NCI-H2107 (cell line): ENCODE measurements at regions not wholly inside any gene's neighbourhood (a gene's known extent, or its start where the extent isn't known, plus 50 kb on each side); places are given as distances from the start of the nearest gene placed in this dataset.

Experiments used
- DNase-seq: peaks from one replicate; lab custom pipeline; 2025; lab: John Stamatoyannopoulos, UW

- no peak for DNase-seq
Observed at GRCh38 chr3:105197863-105198262, 168.8 kb upstream of the ALCAM start.

DNA sequence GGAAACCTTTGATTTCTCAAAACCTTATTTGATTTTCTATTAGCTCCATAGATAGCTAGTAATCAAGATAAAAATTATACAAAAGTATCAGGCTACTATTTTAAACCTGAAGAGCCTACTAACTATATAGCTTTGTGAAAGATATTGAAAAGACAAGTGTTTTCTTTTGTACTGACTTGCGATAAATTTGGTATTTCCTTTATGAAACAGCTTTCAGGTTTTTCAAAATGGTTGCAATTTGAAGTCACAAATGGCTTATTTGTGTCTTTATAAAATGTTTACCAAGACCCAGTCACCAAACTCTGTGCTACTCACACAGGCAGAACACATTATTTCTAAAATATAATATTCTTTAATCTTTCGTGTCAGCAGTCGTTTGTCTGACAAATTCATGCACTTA, 167.5 kb upstream of the ALCAM start:
- no peak for DNase-seq

DNA sequence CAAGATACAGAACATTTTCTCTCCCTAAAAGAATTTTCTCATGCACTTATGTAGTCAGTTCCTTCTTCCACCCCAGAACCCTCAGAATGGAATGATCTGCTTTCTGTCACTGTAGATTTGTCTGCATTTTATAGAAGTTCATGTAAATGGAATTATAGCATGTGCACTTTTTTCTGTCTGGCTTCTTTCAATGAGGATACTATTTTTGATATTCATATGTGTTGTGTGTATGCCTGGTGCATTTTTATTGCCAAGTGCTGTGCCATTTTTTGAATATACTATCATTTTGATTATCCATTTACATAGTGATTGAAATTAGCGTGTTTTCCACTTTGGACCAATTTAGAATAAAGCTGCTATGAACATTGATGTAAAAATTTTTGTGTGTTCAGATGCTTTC, 156.6 kb upstream of the ALCAM start:
- DNase-seq = no peak

DNA sequence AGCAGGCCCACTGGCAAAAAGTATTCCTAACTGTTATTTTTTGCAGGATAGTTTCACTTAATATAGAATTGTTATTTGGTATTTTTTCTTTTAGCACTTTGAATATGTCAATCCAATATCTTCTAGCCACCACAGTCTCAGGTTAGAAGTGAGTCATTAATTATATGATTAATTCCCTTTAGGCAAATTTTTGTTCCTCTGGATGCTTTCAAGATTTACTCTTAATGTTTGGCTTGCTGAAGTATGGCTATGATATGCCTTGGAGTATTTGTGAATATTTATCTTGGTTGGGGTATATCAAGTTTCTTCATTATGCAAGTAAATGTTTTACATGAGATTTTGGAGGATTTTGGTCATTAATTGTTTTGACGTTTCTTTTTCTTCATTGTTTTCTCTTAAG, 152.1 kb upstream of the ALCAM start:
- no peak for DNase-seq

GRCh38 chr3:105222568-105223093, 144.1 kb upstream of the ALCAM start:
- DNase-seq = peak; percentile 7

- DNase-seq = no peak
Observed at GRCh38 chr3:105223815-105224214, 142.9 kb upstream of the ALCAM start.

GRCh38 chr3:105228696-105229095, 138.0 kb upstream of the ALCAM start:
- DNase-seq = no peak

DNA sequence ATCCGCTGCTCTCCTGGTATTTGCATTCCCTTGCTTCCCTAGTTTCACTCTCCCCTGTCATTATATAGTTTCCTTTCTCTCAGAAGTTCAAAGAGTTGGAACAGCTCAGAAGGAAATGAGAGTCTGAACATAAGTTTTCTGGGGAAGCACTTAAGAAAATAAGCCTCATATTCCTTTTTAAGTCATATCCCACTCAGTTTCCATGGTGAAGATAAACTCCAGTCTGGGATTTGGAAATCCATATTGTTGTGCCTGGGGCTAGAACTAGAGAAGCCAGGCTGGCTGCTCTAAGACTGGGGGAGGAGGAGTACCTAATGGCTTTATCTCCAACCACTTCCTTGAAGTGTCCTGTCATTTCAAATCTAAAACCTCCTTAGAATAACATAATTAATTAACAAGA, 134.2 kb upstream of the ALCAM start:
- DNase-seq = no peak

GRCh38 chr3:105233010-105233409, 133.7 kb upstream of the ALCAM start:
- no peak for DNase-seq

DNA sequence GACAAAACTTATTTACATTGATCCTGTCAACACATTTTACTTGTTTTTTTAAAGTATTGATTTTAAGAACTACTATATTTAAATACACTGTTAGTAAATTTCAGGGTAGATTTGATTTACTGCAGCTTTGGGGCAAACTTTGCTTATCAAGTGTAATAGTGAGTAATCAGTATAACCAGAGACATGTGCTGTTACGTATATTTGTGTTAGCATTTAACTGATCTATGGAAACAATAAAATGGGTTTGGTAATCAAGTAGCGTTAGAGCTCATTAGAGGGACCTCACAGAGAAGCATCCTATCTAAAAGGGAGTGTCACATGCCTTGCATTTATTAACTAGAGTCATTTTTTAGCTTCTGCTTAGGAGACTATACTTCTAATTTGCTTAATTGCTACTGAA, 131.5 kb upstream of the ALCAM start:
- no peak for DNase-seq

GRCh38 chr3:105235785-105236184, 130.9 kb upstream of the ALCAM start:
- DNase-seq = no peak

- DNase-seq = no peak
Observed at GRCh38 chr3:105238367-105238766, 128.3 kb upstream of the ALCAM start.

GRCh38 chr3:105243076-105243475, 123.6 kb upstream of the ALCAM start:
- no peak for DNase-seq

DNA sequence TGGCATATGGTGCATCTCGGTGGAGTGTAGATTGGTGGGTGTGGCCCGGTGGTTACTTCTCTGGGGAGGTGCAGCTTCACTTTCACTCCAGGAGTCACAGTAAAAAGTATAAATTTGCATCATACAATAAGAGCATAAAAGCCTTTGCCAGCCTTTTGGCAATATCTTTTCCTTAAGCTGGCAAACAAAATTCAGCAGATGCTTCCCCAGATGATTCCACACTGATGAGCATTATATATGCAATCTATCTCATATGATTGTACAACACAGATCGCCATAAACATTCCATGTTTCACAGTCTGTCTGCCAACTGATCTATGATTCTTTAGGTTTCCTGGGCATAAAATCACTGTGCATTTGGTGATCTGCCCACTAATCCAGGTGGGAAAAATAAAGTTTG, 120.2 kb upstream of the ALCAM start:
- no peak for DNase-seq

- no peak for DNase-seq
Observed at GRCh38 chr3:105253225-105253624, 113.5 kb upstream of the ALCAM start.

- DNase-seq = no peak
Observed at GRCh38 chr3:105254154-105254553, 112.6 kb upstream of the ALCAM start.

GRCh38 chr3:105255350-105255749, 111.4 kb upstream of the ALCAM start:
- no peak for DNase-seq

GRCh38 chr3:105259496-105259895, 107.2 kb upstream of the ALCAM start:
- no peak for DNase-seq

DNA sequence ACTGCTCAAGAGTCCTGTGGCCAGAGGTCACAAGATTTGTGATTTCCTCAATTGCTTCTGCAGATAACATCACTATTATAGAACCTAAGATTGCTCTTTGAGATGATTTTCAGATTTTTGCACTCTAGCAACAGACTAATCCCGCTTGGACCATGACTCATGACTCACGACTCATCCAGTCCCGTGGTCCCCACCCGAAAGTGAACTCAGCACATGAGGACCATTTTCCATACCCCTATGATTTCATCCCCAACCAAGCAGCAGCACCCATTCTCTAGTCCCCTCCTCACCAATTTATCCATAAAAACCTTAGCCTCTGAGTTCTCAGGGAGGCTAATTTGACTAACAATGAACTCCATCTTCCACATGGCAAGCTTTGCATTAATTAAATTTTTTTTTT, 106.3 kb upstream of the ALCAM start:
- DNase-seq = no peak

- DNase-seq = no peak
Observed at GRCh38 chr3:105274536-105274935, 92.2 kb upstream of the ALCAM start.

DNA sequence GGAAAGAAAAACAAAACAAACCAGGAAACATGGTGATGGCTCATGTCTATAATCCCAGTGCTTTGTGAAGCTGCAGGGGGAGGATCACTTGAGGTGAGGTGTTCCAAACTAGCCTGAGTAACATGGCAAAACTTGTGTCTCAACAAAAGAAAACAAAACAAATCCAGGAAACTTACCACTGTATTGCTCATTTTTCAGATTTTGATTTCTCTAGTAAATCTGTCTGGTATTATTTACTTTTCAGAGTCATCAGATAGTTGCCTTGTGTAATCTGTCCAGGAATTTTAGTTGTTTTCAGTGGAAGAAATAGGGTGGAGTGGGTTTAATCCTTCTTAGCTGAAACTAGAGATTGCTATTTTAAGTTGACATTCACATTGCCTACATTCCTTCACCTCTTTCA, 91.8 kb upstream of the ALCAM start:
- no peak for DNase-seq

- DNase-seq = no peak
Observed at GRCh38 chr3:105277656-105278055, 89.1 kb upstream of the ALCAM start.

DNA sequence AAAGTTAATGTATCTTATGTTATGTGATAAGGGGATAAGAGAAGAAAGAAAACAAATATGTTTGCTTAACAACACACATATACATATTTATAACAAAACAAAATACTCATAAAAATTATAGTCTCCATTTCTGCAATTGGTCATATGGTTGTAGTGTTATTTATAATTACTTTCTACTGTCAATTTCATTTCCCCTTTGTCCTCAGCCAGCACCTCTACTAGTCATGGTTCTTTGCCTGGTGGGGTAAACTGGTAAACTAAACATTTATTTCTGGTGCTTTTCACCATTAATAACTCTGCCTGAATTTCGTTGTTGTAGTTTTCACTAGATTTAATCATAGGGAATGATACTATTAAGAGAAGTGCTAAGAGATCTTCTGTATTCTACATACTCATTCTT, 88.0 kb upstream of the ALCAM start:
- DNase-seq = no peak

DNA sequence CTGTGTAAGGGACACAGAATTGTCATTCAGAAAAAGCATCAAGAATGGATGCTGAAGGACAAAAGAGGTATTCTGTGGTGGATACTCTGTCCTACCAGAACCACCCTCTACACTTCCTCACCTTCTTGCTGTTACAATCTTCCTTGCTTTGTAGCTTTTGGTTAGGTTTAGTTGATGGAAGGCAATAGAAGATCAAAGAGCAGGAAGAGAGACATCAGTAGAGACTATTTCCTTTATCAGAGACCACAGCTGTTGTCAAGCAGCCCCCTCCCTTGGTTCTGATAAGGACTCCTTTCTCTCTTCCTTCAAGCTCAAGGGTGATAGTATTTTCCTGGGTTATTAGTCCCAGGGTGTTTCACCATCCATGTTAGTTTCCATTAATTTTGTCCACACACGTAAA, 84.7 kb upstream of the ALCAM start:
- no peak for DNase-seq

DNA sequence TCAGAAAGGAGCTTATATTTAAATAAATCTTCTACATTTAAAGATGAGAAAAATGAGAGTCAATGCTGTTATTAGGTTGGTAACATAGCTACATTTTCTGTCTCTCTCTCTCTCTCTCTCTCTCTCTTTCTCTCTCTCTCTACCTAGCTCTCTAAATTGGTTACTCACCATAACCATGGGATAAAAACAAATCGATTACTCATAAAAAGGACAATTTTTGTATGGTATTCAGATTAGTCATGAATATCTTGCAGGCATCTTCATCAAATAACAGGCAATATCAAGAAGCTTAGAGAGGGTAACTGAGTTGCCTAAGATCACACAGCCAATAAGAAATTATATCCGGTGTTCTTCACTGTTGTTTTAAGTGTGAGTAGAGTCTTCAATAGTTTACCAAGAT, 81.8 kb upstream of the ALCAM start:
- no peak for DNase-seq
